CD4-positive, alpha-beta T cell treated with Interleukin-17A for 1 hour (primary cell): ENCODE measurements at regions not wholly inside any gene's neighbourhood (a gene's known extent, or its start where the extent isn't known, plus 50 kb on each side); places are given as distances from the start of the nearest gene placed in this dataset.

ENCODE experiments used
- DNase-seq: peaks from one replicate; pipeline ENCODE4 v3.0.0-alpha.2; 2020

DNA sequence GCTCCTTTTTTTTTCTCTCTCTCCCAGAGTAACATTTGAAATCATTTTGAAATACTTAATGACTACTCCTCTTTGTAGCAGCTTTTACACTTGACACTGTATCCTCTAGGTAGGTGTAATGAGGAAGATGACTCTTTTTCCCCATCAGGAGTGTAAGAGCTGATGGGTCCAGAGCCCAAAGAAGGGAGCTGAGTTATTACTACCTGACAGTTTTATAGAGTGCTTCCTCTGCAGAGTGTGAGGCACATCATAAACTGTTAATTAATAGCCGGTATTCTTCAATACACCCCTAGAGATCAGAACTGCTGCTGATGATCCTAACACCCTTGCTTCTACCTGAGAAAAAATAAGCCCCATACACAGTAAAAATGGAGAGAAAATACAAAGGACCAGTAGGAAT lies 279.8 kb upstream of the SEMA3A start:
- no peak for DNase-seq

DNA sequence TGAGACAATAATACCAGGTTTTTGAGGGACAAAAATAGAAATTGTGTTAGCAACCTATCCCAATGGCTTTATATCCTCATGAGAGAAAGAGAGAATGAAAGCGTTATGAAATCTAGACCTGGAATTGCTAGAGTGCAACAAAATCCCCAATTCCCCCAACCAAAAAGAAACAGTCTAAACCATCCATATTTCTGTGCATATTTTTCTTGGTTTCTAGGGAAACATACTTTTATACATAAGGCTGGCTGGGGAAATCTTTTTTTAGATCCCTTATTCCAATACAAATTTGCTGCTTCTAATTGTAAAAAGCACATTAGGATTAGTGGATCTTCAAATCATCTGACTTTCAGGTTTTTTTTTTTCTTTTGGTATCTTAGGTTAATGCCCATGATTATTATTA lies 277.0 kb upstream of the SEMA3A start:
- DNase-seq: no peak

DNA sequence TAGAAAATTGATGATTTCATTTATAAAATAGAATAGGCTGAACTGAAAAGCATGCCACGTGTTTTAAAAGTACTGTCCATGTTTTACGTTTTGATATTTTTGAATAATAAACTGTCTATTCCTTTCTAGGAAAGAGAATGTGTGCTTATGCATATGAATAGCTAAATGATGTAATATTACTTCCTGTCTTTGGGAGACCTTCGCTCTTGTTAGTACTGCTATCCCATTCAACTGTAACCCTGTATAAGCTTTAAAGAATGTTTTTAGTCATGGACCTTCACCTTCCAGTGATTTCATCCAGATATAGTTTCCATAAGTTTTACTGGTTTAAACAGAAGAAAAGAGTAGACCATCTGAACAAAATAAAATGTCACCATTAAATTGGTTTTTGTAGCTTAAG lies 274.4 kb upstream of the SEMA3A start:
- no peak for DNase-seq

DNA sequence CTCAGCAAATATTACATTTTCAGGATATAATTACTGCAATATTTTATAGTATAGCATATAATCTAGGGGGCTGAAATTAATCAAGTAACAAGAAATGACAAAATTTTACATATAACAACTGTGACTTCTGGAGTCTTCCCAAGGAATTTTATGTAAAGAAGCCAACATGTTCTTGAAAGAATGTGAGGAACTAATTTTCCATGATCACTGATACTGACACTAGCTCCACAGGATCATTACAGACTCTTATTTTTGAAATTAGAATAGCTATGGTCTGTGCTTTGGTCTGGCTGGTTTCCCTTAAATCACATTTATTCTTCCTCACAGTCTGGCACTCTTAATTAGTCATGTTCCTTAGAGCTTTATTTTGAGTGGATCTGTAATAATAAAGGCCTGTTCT lies 267.7 kb upstream of the SEMA3A start:
- no peak for DNase-seq

DNA sequence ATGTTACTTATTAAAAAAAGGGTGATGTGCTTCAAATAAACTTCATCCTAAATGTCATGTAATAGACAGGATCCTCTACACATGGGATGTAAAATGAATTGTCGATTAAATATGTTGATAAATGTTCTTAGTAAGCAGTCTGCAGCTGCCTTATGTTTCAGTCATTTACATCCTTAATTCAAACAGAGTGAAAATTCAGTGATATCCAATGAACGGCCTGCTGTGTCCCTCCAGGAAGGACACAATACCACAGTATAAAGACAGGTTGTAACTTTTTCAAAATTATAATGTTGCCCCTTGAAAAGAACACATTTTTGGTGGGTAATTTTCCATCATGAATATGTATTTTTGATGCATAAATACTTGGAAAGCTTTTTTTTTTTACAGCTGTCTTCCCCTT lies 266.5 kb upstream of the SEMA3A start:
- DNase-seq: no peak

DNA sequence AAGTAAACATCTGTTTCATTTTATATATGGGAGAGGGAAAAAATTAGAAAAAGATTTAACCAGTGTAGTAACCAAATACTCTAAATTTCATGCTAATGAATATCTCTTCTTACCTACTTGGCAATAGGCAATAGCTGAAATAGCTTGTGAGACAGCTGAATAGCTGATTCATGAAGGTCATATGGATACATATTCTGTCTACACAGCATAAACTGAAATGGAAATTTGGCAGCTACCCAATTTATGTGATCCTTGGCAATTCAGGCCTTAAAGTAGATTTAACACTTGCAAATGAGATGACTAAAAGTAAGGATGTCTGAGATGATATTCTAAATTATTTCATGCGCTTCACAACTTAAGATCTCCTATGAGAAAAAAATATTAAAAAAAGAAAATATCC lies 261.2 kb upstream of the SEMA3A start:
- DNase-seq: no peak

DNA sequence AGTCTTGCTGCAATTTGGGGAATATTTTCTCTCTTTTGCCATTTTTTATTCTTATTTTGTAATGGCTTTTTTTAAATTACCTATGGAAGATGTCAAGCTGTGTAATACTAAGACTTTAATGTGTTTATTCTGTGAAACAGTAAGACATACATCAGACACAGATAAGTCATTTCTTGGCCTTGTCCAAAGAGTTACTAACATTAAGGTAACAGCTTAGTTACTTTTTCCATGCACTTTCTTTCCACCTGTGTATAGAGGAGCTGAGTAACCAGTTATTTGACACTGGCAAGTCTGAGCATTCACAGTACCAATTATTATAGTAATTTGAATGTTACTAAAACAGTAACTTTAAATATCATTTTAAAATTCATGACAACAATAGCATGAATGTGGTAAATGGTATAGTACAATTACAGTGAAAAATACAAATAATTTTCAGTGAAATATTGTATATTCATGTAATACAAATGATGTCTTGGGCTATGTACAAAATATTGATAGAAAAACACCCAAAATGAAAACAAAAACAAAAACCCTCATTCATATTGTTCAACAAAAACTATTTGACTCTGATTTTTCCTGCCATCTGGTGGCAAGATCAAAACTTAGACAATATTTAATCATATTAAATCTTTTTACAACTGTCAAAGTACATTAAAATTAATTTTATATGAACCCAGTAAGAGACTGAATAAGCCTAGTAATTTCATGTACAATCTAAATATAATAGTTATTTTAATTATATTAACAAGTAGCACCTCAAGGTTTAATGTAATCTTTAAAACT lies 259.8 kb upstream of the SEMA3A start:
- no peak for DNase-seq

DNA sequence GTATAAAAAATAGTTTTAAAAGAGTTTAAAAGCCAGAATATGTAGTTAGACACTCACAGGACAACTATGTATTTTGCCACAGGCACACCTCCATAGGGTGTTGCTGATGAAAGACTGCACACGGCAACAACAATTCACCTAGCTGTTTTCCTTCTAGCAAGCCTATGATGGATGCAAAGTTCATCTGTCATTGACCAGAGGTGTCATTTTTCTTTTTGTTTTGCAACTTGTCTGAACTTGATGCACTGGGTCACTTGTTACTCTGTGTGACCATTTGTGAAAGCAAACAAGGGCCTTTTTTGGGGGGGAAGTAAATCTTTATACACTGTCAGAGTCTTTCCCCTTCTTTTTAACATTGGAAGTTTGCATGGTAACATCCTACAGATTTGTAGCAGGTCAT lies 258.0 kb upstream of the SEMA3A start:
- DNase-seq: no peak

DNA sequence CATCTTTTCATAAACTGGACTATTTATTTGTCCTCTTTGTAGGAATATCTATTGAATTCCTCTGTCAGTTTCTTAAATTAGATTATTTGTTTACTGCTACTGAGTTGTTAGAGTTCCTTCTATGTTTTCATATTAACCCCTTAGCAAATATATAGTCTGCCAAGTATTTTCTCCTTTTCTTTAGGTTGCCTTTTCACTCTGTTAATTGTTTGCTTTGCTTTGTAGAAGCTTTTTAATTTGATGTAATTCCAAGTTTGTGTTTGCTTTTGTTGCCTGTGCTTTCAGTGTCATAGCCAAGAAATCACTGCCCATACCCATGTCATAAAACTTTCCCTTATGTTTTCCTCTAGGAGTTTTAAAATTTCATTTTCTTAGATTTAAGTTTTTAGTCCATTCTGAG lies 256.2 kb upstream of the SEMA3A start:
- DNase-seq: no peak

DNA sequence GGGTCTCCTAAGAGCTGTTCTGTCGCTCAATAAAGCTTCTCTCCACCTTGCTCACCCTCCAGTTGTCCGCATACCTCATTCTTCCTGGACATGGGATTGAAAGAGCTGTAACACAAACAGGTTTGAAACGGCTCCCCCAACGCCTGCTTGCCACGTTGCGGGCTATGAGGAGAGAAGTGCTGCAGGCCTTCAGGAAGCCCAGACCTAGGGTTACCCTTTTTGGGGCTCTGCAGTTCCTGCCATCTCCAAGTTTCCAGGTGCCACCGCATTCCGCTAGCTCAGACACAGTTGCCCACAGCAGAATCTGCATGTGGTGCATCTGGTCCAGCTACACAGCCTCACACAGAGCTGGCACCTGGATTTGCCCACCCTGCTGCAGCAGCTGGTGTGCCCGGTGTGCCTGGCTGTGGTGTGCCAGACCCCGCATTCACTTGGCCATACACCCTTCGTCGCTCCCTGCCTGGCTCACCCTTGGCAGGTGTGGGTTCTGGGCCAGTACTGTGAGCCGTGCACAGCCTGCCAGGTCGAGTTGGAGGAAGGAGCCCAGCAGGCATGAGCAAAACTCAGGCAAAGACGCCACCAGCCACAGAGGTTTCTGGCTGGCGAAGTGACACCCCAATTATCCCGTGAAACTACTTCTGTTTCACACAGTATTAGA lies 253.2 kb upstream of the SEMA3A start:
- DNase-seq: no peak

DNA sequence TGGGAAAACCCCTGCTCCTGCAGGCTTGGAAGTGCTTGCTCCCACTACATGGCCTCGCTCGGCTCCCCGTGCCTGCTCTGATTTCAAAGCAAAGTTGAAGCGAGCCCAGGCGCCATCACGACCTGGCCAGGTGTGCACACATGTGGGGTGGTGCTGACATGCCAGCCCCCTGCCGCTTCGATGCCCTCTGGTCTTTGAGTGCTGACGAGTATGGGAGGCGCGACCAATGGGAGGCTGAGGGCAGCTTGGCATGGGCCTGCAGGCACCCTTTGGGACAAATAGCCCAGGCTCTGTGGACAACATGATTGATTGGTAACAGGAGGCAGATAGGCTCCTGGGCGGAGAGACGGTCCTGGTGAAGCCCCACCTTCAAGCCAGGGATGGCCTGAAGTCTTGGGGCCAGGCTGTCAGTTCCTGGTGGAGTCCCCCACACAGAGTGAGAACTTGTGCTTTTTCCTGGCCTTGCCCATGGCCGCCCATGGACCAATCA lies 252.4 kb upstream of the SEMA3A start:
- DNase-seq: no peak

DNA sequence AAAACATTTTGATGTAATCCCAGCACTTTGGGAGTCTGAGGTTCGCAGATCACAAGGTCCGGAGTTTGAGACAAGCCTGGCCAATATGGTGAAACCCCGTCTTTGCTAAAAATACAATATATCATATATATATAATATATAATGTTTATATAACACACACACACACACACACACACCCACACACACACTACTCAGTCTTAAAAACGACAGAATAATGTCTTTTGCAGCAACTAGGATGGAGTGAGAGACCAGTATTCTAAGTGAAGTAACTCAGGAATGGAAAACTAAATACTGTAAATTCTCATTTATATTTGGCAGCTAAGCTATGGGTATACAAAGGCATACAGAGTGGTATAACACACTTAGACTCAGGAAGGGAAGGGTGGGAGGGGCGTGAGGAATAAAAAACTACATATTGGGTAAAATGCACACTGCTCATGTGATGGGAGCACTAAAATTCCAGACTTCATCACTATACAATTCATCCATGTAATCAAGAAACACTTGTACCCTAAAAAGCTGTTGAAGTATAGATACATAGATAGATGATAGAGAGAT lies 231.2 kb upstream of the SEMA3A start:
- DNase-seq: no peak

DNA sequence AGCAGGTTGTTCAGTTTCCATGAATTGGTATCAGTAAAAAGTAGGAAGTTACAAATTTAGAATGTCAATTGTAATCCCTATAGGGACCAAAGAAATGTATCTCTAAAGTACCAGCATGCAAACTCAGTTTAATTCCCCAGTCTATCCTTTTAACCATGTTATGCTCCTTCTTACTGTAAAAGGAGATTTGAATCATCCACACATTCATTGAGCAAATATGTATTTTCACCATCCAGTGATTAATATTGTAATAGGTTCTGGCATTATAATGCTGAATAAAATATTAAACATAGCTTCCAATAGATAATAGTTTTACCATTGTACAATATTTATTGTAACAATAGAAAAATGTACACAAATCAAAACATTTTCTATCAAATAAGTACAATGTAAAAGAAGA lies 228.2 kb upstream of the SEMA3A start:
- no peak for DNase-seq

DNA sequence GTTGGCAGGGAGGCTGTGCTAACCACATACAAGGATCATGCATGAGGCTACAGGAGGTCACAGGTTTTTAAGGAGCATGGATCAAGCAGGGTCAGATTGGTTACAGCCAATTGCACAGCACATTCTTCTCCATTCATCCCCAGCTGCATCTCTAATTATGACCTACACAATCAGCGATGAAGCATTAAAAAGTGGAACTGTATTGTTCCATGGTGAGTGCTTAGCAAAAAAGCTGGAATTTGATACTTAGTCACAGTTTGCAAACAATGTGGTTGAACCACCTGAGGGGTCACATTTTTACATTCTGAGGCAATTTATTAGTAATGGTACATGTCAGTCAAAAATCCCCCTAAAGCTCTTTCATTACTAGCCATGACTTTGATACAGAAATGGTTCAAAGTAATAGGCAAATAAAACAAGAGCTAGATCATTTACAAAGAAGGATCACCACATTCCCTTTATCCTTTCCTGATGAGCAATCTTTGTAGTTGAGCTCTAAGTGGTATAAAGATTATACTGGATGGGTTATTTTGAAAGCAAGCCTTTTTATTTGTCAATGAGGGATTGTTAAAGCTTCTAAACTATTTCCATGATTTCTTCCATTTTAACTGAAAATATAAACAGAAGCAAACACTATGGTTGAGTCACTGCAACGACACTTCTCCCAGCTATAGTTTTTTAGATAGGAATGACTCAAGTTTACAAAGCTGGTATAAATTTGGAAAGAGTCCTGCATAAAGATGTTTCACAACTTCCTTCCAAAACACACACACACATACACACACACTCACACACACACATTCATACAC lies 217.8 kb upstream of the SEMA3A start:
- DNase-seq: no peak

DNA sequence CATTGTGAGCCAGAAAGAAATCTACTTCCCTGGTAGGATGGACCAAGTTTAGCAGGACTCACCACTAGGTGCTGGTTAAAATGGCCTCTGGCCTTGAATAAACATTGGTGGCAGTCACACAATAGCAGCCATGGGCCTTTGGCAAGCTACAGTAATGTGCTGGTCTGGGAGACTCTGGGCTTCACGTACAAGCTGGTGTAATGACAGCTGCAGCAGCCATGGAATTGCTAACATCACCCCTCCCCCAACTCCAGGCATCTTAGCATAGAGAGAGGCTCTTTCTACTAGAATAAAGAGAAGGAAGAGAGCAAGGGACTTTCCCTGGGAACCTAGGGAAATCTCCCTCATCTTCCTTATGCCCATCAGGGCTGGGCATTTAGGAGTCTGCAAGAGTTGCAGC lies 205.1 kb upstream of the SEMA3A start:
- no peak for DNase-seq

DNA sequence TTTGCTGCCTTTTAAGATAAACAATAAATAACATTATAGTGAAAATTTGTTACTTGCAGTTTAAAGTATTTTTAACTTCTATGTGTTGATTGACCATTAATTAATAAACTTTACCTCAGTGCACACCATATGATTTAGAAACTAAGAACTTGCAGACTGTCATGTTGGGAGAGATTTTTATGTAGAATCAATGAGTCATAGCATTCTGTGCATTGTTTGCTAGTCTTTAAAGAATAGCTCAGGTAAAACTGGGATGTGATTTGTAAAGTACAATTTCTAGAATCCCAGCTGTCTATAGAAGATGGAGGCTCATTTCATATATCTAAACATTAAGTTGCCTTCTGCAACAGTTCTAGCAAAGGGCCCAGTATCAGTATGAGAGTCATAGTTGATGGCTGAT lies 199.6 kb upstream of the SEMA3A start:
- no peak for DNase-seq

DNA sequence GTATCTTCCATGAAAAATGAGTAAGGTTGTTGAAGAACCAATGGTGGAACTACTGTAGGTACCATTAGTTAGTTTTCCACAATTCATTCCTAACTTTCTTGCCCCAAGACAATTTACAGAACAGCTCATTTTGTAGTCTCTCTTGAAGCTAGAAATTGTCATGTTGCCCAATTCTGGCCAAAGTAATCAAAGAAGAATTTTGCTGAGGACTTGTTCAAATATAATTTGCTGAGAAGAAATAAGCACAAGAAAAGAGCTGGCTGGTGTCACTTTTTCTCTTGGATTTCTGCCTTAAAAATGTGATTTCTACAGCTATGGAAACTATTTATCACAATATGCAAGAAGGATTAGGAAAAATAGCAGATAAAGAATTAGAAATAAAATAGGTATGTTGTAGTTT lies 199.2 kb upstream of the SEMA3A start:
- DNase-seq: no peak

DNA sequence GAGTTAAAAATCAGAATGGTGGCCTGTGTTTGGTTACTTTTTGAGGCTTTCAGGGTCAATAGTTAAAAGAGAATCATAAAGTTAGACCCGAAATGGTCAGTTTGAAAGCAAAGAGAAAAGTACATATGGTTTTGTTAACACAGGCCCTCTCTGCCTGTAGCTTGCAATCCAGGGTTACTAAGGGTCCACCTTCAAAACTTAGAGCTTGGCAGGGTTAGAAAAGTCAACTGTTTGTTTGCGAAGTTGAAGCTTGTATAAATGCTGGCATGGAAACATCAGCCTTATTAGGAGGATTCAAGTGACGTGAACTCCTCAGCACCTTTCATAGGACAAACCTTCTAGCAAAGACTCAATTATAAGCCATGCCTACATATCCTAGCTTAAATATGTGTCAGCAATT lies 196.3 kb upstream of the SEMA3A start:
- DNase-seq: no peak

DNA sequence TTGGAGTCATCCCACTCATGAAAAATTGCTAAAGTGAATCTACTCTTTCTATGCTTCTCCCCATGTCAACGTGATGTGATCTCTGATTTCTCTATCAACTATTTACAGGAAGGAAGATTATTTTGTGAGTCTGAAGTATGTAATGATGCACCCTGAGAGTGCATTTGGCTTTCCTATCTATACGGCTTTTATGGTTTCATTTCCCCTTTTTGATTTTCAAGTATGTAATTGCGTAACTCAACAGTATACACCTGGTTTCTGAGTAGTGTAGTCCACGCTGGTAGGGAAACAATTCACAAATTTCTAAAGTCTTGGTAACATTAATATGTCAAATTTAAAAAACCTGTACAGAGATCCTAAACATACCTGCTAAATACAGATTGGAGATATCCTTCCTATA lies 194.7 kb upstream of the SEMA3A start:
- DNase-seq: no peak

DNA sequence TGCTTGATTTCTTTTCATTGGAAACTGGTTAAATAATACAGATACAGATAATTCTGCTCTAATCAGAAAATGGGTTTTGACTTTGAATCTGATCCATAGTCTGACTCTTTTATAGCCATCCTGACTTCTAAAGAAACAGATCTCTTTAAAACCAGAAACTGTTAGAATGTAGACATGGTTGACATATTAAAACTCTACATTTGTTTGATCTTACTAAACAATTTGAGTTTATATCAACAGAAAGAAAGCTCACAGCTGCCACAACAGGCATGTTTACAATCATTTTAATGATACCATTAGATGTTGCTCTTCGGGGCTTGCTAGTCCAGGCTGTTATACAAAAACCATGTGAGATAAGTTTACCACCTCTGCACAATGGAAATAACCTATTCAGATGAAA lies 193.0 kb upstream of the SEMA3A start:
- DNase-seq: no peak

DNA sequence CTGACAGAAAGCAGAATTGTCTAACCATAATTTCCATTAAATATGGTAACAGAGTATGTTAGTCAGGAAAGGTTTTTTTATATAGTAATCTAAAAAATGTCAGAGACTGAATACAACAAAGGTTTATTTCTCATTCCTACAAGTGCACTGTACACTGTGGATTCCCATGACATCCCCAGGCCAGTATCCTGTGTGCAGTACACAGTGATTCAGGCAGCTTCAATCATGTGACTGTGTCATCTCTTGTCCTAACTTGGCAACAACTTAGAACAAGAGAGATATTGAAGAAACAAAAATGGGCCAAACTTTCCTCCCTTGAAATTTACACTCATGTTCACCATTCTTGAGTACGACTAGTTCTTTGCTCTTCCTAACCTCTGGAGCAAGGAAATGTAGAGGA lies 189.8 kb upstream of the SEMA3A start:
- DNase-seq: no peak

DNA sequence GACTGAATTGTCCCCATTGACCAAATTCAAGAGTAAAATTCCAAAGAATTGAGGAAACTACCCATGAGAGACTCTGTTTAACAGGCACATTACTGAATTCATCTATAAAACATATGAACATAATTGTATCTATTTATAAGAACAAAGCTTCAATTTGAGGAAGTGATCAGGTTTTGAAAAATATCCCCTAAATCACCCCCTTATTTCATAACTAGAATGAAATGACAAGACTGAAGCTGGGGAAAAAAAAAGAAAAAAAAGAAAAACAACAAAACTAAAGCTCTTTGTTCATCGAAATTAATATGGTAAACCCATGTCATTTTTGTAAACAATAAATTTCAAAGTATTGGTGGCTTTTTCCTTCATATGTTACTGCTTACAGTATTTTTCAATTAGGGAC lies 184.9 kb upstream of the SEMA3A start:
- DNase-seq: no peak

DNA sequence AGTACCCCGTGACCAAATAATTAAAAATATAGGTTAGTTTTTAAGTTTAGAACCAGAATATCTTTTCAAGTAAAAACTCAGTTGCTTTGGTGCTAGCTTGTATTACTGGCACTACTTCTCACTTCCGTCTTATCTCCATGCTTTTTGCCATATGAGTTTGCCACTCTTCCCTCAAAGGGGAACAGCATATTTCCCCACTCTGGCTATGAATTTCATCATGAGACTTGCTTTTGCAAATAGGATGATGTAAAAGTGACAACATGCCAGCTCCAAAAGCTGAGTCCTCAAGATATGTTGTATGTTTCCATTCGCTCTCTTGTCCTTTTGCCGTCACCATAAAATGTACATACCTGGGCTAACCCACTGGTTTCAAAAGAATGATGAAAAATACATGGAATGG lies 178.1 kb upstream of the SEMA3A start:
- no peak for DNase-seq

DNA sequence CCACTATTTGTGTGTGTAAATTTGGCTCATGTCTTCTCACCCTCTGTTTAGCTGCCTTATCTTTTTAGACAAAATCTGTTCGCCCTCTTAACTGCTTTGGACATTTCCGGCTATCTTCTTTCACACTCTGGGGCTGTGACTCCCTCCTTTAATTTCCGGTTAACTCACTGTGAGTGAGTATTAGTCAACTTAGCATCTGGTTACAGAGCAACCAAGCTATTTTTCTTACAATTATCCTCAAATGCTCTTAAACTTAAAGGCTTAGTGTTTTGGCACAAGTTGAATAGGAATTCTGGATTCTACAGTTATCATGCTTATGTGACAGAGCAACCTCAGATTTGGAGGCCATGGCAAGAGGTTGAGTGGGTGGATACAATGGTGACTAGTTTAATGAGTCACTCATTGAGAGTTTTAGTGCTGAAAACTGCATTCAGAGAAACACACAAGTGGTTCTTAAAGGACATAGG lies 177.6 kb upstream of the SEMA3A start:
- no peak for DNase-seq
